ENCODE measurements at regions not wholly inside any gene's neighbourhood (a gene's known extent, or its start where the extent isn't known, plus 50 kb on each side); places are given as distances from the start of the nearest gene placed in this dataset.

GRCh38 chr16:86034421-86034919 is 135.5 kb downstream of the IRF8 start:
- Histone ChIP-seq H3K27ac (ENCODE audit: low read length) (no peak overlapping the region), H3K79me2 (ENCODE audit: low read length) (no peaks in the 10 kb centered on the region), H3K27me3 (replicated peaks; ENCODE audit: insufficient read depth, low read length) (peaks cover 47% of the 10 kb centered on the region), H4K20me1 (ENCODE audit: insufficient read depth, low read length) (no peaks in the 10 kb centered on the region), H3K4me1 (ENCODE audit: low read length) (no peaks in the 10 kb centered on the region), H3K4me3 (ENCODE audit: low read length) (no peak overlapping the region), H3K9me2 (replicated peaks; ENCODE audit: insufficient read depth, low read length) (no peaks in the 10 kb centered on the region), H2AFZ (ENCODE audit: low read length) (no peak overlapping the region), H3K36me3 (replicated peaks; ENCODE audit: insufficient read depth, low read length) (no peaks in the 10 kb centered on the region), H3K9ac (ENCODE audit: low read length) (no peak overlapping the region), H3F3A (ENCODE audit: insufficient read depth, low read length) (no peaks in the 10 kb centered on the region), H3K9me3 (replicated peaks; ENCODE audit: insufficient read depth, low read length) (no peaks in the 10 kb centered on the region), H3K4me2 (ENCODE audit: low read depth, low read length) (no peak overlapping the region)
- DNase-seq: no peak
- no peak for TF ChIP-seq EZH2phosphoT487 (IDR thresholded peaks at IDR 0.05; ENCODE audit: low read length)
- no peak for TF ChIP-seq CTCF (IDR thresholded peaks at IDR 0.05; ENCODE audit: low read length)
- TF ChIP-seq EZH2 (optimal IDR thresholded peaks at IDR 0.05; ENCODE audit: low read depth, low read length): no peak

GRCh38 chr16:86035906-86036305 is 136.9 kb downstream of the IRF8 start:
- H4K20me1 ChIP-seq (ENCODE audit: insufficient read depth, low read length): no peaks in the 10 kb centered on the region
- H3K4me1 ChIP-seq (ENCODE audit: low read length): no peaks in the 10 kb centered on the region
- no peaks in the 10 kb centered on the region for H3K9me3 ChIP-seq (replicated peaks; ENCODE audit: insufficient read depth, low read length)
- H3K4me2 ChIP-seq (ENCODE audit: low read depth, low read length): no peak overlapping the region
- no peak for TF ChIP-seq CTCF (IDR thresholded peaks at IDR 0.05; ENCODE audit: low read length)
- no peak for TF ChIP-seq EZH2phosphoT487 (IDR thresholded peaks at IDR 0.05; ENCODE audit: low read length)
- TF ChIP-seq EZH2 (optimal IDR thresholded peaks at IDR 0.05; ENCODE audit: low read depth, low read length): no peak
- no peaks in the 10 kb centered on the region for H3K9me2 ChIP-seq (replicated peaks; ENCODE audit: insufficient read depth, low read length)
- no peak for DNase-seq
- no peak overlapping the region for H3K27ac ChIP-seq (ENCODE audit: low read length)
- peaks cover 49% of the 10 kb centered on the region for H3K27me3 ChIP-seq (replicated peaks; ENCODE audit: insufficient read depth, low read length)
- no peak overlapping the region for H3K4me3 ChIP-seq (ENCODE audit: low read length)
- H3K79me2 ChIP-seq (ENCODE audit: low read length): no peaks in the 10 kb centered on the region
- no peak overlapping the region for H3K9ac ChIP-seq (ENCODE audit: low read length)
- H3F3A ChIP-seq (ENCODE audit: insufficient read depth, low read length): no peaks in the 10 kb centered on the region
- no peak overlapping the region for H2AFZ ChIP-seq (ENCODE audit: low read length)
- H3K36me3 ChIP-seq (replicated peaks; ENCODE audit: insufficient read depth, low read length): no peaks in the 10 kb centered on the region

GRCh38 chr16:86037999-86038925 is 139.3 kb downstream of the IRF8 start:
- Histone ChIP-seq H3K4me2 (ENCODE audit: low read depth, low read length) (no peak overlapping the region), H3K9me3 (replicated peaks; ENCODE audit: insufficient read depth, low read length) (no peaks in the 10 kb centered on the region), H3K27ac (ENCODE audit: low read length) (no peak overlapping the region), H2AFZ (ENCODE audit: low read length) (no peak overlapping the region), H3K27me3 (replicated peaks; ENCODE audit: insufficient read depth, low read length) (peaks cover 69% of the 10 kb centered on the region), H3K9me2 (replicated peaks; ENCODE audit: insufficient read depth, low read length) (no peaks in the 10 kb centered on the region), H3K4me3 (ENCODE audit: low read length) (no peak overlapping the region), H3K79me2 (ENCODE audit: low read length) (no peaks in the 10 kb centered on the region), H4K20me1 (ENCODE audit: insufficient read depth, low read length) (no peaks in the 10 kb centered on the region), H3K9ac (ENCODE audit: low read length) (no peak overlapping the region), H3K36me3 (replicated peaks; ENCODE audit: insufficient read depth, low read length) (no peaks in the 10 kb centered on the region), H3F3A (ENCODE audit: insufficient read depth, low read length) (no peaks in the 10 kb centered on the region), H3K4me1 (ENCODE audit: low read length) (no peaks in the 10 kb centered on the region)
- DNase-seq: no peak
- TF ChIP-seq CTCF (IDR thresholded peaks at IDR 0.05; ENCODE audit: low read length) (no peak), EZH2phosphoT487 (IDR thresholded peaks at IDR 0.05; ENCODE audit: low read length) (no peak), EZH2 (optimal IDR thresholded peaks at IDR 0.05; ENCODE audit: low read depth, low read length) (no peak)
